HG03095 (cell line): ENCODE measurements at regions not wholly inside any gene's neighbourhood (a gene's known extent, or its start where the extent isn't known, plus 50 kb on each side); places are given as distances from the start of the nearest gene placed in this dataset.
"Not testable (repeated sequence)": the region's sequence is repeated elsewhere in the genome, so short reads cannot be mapped to it uniquely, and the experiment has no call there.

Source experiments
- ATAC-seq: cut with Tn5 transposase; IDR thresholded peaks from one replicate; pipeline ENCODE4 v1.9.1; 2021; ENCODE audit warnings: moderate library complexity; ENCODE audit not compliant: unreplicated experiment

DNA sequence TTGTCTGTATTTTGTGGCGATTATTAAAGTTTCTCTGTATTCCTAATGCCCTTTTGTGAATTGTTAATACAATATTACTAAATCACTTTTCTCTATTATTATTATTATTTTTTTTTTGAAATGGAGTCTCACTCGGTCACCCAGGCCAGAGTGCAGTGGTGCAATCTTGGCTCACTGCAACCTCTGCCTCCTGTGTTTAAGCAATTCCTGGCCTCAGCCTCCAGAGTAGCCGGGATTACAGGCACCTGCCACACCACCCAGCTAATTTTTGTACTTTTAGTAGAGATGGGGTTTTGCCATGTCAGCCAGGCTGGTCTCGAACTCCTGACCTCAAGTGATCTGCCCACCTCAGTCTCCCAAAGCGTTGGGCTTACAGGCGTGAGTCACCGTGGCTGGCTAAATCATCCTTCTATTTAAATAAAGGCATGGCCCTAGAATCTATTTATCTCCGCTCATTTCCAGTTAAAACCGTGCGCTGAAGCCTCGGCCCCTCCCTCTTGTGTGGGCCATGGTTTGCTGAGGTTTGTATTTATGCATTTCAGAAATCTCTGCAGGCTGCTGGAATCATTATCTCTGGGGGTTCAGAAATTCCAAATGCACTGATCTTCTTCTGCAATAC lies 1136.4 kb upstream of the TMEM132C start:
- ATAC-seq, result no peak

GRCh38 chr12:127133675-127134335 lies 1133.2 kb upstream of the TMEM132C start:
- ATAC-seq, result no peak

- ATAC-seq, result not testable (repeated sequence)
Measured at GRCh38 chr12:127140864-127141484, 1126.0 kb upstream of the TMEM132C start.

DNA sequence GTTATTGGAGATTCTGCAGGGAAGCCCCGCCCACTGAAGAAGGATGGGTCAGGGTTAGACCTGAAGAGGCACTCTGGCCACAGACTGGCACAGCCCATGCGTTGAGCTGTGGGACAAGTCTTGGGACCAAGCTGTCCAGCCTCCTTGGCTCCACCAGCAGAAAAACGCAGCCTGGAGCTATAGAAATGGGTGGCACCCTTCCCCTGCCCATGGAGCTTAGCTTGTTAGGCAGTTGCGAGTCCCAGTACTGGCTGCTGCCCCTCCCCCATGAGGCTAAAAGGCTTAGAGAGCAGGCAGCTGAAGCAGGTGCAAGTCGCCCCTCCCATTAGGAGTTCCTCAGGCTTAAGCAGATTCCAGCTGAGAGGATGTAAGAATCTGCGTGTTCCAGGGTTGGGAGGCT lies 1124.0 kb upstream of the TMEM132C start:
- ATAC-seq, result no peak

DNA sequence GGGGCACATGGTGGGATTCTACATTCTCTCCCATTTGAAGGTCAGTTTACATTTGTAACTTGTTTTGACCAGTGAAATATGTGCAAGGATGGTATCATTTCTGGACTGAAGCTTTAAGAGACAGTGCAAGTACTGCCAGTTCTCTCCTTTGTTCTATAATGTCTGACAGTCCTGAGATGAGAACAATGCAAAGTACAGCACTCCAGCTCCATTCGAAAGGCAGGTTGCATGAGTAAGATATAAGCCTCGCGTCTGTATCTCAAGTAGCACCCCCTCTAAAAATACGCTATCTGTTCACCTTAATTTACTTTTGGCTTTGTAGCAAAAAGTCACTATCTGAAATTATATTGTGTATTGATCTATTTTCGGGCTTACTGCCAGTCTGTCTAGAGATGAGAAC lies 1122.2 kb upstream of the TMEM132C start:
- no peak for ATAC-seq

- no peak for ATAC-seq
Measured at GRCh38 chr12:127145241-127145928, 1121.6 kb upstream of the TMEM132C start.

- no peak for ATAC-seq
Measured at GRCh38 chr12:127145929-127146789, 1120.8 kb upstream of the TMEM132C start.

DNA sequence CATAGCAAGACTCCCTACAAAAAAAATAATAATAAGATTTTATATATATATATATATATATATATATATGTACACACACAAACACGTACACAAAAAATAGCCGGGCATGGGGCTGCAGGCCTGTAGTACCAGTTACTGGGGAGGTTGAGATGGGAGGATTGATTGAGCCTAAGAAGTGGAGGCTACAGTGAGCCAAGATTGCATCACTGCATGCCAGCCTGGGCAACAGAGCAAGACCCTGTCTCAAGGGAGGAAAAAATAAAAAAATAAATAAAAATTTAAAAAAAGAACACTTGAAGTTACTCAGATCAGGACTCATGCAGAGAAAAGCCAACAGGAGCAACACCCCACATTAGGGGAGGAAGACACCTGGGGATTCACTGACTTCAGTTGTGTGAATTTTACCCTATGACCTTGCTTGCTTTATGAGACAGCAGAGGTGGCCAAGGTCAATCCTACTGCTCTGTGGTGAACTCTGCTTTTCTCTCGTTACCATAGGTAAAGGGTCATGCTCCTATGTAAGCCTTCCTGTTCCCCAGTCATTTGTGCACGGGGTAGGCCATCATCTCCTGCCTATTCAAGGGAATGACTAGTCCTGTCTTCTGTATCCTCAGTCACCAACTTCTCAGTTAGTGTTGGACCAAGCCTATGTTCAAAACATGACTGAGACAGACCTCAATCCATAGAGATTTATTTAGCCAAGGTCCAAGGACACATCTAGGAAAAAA lies 1119.8 kb upstream of the TMEM132C start:
- no peak for ATAC-seq

GRCh38 chr12:127147724-127148123 lies 1119.2 kb upstream of the TMEM132C start:
- no peak for ATAC-seq

DNA sequence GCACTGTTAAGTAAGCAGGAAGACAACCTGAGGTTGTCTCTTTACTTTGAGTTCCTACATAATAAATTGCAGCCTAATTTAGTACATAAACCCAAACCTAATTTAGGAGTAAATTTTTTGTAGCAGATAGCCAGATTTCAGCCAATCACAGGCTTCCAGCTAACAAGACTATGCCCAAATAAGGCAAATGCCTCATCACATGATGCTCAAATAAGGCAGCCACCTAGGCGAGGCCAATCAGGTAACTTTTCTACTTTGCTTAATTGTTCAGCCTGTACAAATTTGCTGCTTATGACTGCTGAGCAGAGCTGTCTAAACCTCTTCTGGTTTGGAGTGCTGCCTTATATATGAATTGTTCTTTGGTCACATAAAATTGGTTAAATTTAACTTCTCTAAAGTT lies 1118.7 kb upstream of the TMEM132C start:
- ATAC-seq, result no peak

DNA sequence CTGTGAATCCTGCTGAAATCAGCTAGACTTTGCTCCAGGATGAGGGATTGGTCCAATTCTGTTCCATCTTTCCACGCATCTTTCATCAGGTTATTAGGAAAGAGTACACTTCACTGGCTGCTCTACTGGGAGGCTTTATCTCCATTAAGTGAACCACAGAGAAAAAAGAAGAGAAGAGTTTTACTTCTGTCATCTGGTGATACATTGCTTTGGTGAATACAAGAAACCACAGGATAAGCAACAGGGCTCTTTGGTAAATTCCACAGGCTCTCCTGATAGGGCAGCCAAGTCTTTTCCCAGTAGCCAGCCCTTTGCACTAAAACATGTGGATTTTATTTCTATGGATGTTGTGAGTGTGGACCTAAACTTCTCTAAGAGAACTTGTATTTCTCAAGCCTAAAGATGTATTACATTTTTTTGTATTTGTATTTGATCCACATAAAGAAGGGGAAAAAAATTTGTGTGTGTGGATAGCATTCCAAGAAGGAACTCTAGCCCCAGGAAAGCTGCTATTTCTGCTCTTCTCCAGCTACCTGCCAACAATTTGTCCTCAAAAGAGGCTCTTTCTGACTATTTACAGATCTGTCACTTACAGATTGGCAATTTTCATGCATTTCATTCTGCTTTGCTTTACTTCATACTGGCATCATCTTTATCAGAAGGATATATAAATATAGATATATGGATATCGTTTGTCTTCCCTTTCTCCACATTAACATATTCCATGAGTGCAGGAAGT lies 1117.6 kb upstream of the TMEM132C start:
- ATAC-seq, result no peak

DNA sequence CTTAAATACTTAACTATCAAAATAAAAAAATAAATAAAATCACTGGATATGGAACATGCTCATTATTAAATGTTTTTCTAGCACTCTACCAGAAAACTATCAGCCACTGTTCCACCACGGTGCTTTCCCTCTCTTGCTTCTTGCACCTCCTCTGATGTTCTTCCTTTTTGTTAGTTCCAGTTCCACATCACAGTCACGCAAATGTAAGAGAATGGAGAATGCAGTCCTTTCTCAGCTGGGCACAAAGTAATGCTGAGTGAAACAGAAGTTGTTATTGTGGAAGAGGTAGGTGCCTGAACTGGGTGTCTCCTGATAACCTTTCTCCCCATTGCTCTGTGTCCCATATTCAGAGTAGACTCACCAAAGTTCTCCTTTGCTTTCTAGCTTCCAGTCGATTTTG lies 1116.9 kb upstream of the TMEM132C start:
- ATAC-seq, result no peak

DNA sequence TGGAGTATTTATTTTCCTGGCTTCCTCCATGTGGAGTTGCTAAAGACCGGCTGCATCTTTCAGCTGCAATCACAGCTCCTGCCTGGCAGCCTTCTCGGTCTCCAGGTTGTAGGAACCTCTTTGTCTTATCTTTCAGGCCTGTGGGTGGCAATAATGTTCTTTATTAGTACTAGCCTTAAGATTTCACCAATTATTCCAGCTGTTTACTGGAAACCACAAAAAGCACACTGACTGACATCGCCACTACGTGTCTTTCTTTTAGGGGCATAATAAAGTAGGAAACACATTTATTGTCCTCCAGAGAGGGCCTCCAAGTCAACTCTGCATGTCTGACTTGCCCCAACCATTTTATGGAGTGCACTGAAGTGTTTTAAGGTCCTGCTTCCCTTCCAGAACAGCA lies 1116.5 kb upstream of the TMEM132C start:
- ATAC-seq, result no peak

DNA sequence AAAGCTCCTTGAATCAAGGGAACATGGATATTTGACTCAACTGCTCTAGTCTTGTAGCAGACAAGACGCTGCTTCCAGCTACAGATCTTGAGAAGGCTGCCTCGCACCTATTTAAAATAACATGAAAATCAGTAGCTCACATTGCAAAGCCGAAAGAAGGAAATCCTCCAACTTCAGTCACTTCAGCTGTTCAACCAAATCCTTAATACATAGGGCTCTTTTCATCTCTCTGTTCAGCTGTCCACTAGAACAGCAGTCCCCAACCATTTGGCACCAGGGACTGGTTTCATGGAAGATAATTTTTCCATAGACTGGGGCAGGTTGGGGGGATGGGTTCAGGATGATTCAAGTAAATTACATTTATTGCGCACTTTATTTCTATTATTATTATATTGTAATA lies 1116.0 kb upstream of the TMEM132C start:
- ATAC-seq, result no peak

- ATAC-seq, result no peak
Measured at GRCh38 chr12:127153996-127154395, 1113.0 kb upstream of the TMEM132C start.

DNA sequence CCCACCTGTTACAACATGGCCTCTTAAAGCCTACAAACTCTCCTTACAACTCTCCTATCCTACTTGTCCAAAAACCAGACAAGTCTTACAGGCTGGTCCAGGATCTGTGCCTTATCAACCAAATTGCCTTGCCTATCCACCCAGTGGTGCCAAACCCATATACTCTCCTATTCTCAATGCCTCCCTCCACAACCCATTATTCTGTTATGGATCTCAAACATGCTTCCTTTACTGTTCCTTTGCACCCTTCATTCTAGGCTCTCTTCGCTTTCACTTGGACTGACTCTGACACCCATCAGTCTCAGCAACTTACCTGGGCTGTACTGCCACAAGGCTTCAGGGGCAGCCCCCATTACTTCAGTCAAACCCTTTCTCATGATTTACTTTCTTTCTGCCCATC lies 1112.1 kb upstream of the TMEM132C start:
- ATAC-seq, result not testable (repeated sequence)

DNA sequence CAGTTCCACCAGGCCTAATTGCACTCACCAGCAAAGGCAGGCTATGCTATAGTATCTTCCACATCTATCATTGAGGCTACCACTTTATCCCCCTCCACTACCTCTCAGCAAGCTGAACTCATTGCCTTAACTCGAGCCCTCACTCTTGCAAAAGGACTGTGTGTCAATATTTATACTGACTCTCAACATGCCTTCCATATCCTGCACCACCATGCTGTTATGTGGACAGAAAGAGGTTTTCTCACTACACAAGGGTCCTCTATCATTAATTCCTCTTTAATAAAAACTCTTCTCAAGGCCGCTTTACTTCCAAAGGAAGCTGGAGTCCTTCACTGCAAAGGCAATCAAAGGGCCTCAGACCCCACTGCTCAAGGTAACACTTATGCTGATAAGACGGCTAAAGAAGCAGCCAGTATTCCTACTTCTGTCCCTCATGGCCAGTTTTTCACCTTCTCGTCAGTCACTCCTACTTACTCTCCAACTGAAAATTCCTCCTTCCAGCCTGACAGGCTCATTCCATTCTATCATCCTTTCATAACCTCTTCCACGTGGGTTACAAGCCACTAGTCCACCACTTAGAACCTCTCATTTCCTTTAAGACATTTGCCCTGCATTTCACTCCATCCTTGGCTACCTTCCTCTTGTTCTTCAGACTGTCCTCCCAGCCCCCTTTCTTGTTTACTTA lies 1110.9 kb upstream of the TMEM132C start:
- not testable (repeated sequence) for ATAC-seq

GRCh38 chr12:127157501-127158366 lies 1109.2 kb upstream of the TMEM132C start:
- ATAC-seq, result not testable (repeated sequence)
